Uterus (tissue), 2 donors: ENCODE measurements at regions not wholly inside any gene's neighbourhood (a gene's known extent, or its start where the extent isn't known, plus 50 kb on each side); places are given as distances from the start of the nearest gene placed in this dataset.

ENCODE experiments used
- CTCF ChIP-seq, 4 experiments: fragments of 200-600 bp in 2 of 4; fragments of 450-650 bp in 2 of 4; sonication (generic) in 2 of 4; IDR thresholded peaks; one replicate each; pipeline ENCODE4 v1.5.1; 2016 to 2019; ENCODE audit warnings: antibody characterized with exemption in 4 of 4, mild to moderate bottlenecking in 2 of 4, moderate library complexity in 1 of 4
- POLR2A ChIP-seq, 2 donors: fragments of 450-650 bp; IDR thresholded peaks; one replicate each; pipeline ENCODE4 v1.6.1; 2016; ENCODE audit warnings: antibody characterized with exemption in 2 of 2, mild to moderate bottlenecking in 1 of 2, moderate library complexity in 1 of 2

GRCh38 chr13:37390735-37391134 lies 207.8 kb downstream of the POSTN start:
- TF ChIP-seq CTCF (IDR thresholded peaks at IDR 0.05), result no peak
- no peak for TF ChIP-seq POLR2A (IDR thresholded peaks at IDR 0.05)
